ENCODE measurements at regions not wholly inside any gene's neighbourhood (a gene's known extent, or its start where the extent isn't known, plus 50 kb on each side); places are given as distances from the start of the nearest gene placed in this dataset.

DNA sequence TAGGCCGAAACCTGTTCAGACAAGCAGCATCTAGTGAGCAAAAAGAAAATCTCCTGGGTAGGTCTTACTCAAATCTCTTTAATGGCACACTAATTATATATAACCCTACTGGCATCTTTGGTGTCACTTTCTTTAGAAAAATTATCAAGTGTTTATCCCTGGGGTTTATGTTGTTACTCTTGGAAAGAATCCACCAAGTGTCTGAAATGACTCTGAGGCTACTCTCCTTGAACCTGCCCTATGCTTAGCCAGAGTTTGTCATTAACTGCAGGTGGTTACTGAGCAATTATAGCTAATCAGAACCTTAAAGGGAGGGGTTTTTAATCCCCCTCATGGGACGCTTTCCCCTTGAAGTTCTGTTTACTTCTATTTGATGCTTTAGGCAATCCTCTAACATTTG is 381.9 kb downstream of the PLK2 start:
- Histone ChIP-seq H3K9me3 (ENCODE audit: control extremely low read depth in 1 of 5, control insufficient read depth in 4 of 5, insufficient read depth in 2 of 5, low read depth in 1 of 5, low read length in 4 of 5) (no peaks in the 10 kb centered on the region), H3K27me3 (replicated peaks in 2 of 5; ENCODE audit: control insufficient read depth in 4 of 5, insufficient read depth in 5 of 5, low read length in 4 of 5) (no peaks in the 10 kb centered on the region), H3K4me3 (ENCODE audit: control insufficient read depth in 1 of 7, extremely low read depth in 1 of 7, insufficient read depth in 4 of 7, low read depth in 2 of 7, low read length in 6 of 7) (no peak overlapping the region), H3K4me1 (ENCODE audit: control extremely low read depth in 1 of 4, control insufficient read depth in 4 of 4, insufficient read depth in 4 of 4, low read length in 3 of 4) (no peaks in the 10 kb centered on the region), H3K36me3 (ENCODE audit: control insufficient read depth in 4 of 4, insufficient read depth in 4 of 4, low read length in 3 of 4) (no peaks in the 10 kb centered on the region), H3K27ac (ENCODE audit: insufficient read depth in 1 of 2, low read depth in 1 of 2, low read length in 2 of 2, poor library complexity in 1 of 2, severe bottlenecking in 2 of 2) (no peak overlapping the region)
- no peak for DNase-seq
- POLR2A ChIA-PET, result no interaction called here
- CTCF ChIA-PET, result no interaction called here
- WGBS (ENCODE audit: insufficient coverage), result 100% methylated on average over 1 of the region's 2 CpGs

DNA sequence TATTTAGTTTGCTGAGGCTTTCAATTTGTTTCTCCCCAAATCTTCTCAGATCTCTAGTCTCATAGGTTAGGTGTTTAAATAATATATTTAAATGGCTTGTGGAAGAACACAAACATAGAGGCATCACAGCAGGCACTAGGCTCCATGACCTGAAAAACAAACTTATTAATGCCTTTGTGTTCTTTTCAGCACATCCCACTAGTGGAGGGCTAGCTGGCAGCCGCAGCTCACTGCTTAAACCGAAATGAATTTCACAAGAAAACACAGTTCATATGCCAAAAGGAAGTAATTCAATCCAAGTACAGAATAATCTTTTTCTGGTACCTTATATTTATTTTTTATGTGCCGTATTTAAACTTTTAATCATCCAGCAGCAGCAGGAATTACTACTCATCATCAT is 382.5 kb downstream of the PLK2 start:
- H3K9me3 ChIP-seq (ENCODE audit: control extremely low read depth in 1 of 5, control insufficient read depth in 4 of 5, insufficient read depth in 2 of 5, low read depth in 1 of 5, low read length in 4 of 5), result no peaks in the 10 kb centered on the region
- H3K4me1 ChIP-seq (ENCODE audit: control extremely low read depth in 1 of 4, control insufficient read depth in 4 of 4, insufficient read depth in 4 of 4, low read length in 3 of 4), result peaks cover 0 to 2% (median 0%) of the 10 kb centered on the region in 4 experiments
- DNase-seq, result no peak
- WGBS (ENCODE audit: insufficient coverage), result no CpG with 5 or more reads among the region's 3 CpGs
- H3K4me3 ChIP-seq (ENCODE audit: control insufficient read depth in 1 of 7, extremely low read depth in 1 of 7, insufficient read depth in 4 of 7, low read depth in 2 of 7, low read length in 6 of 7), result no peak overlapping the region
- ChIA-PET CTCF (no interaction called here), POLR2A (no interaction called here)
- H3K27ac ChIP-seq (ENCODE audit: insufficient read depth in 1 of 2, low read depth in 1 of 2, low read length in 2 of 2, poor library complexity in 1 of 2, severe bottlenecking in 2 of 2), result no peak overlapping the region
- no peaks in the 10 kb centered on the region for H3K36me3 ChIP-seq (ENCODE audit: control insufficient read depth in 4 of 4, insufficient read depth in 4 of 4, low read length in 3 of 4)
- no peaks in the 10 kb centered on the region for H3K27me3 ChIP-seq (replicated peaks in 2 of 5; ENCODE audit: control insufficient read depth in 4 of 5, insufficient read depth in 5 of 5, low read length in 4 of 5)

DNA sequence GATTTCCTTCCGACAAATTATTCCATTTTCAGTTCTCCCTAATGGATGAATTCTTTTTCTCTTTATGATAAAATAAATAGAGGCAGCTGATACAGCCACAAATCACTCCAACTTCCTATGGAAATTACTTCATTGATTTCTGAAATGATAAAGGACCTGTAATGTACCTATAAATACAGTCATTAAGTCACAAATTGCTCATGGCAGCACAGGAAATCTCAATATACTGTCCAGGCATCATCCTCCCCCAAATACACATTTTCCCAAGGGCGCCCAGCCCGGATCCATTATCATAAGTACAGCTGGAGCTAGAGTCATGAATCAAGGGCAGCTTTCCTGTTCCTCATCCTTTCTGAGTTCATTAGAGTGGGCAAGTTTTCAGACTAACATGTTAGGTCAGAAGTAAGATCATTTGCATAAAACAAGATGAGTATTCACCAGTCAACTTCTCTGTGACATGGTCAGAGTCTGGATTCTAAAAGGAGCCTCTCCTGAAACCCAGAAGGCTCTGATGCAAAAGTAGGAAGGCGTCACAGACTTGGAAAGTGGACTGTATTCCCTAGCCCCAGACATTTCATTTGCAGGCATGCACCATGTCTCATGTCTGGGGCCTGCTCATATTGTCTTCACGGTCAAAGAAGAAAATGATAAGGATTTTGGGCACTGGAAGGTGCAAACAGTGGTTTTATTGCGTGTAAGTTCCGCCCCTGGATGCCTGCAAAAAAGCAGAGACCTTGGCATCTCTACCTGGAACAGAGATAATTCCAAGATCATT is 383.2 kb downstream of the PLK2 start:
- no peak for DNase-seq
- POLR2A ChIA-PET, result no interaction called here
- Histone ChIP-seq H3K4me1 (ENCODE audit: control extremely low read depth in 1 of 4, control insufficient read depth in 4 of 4, insufficient read depth in 4 of 4, low read length in 3 of 4) (peaks cover 0 to 2% (median 0%) of the 10 kb centered on the region in 4 experiments), H3K27ac (ENCODE audit: insufficient read depth in 1 of 2, low read depth in 1 of 2, low read length in 2 of 2, poor library complexity in 1 of 2, severe bottlenecking in 2 of 2) (no peak overlapping the region), H3K27me3 (replicated peaks in 2 of 5; ENCODE audit: control insufficient read depth in 4 of 5, insufficient read depth in 5 of 5, low read length in 4 of 5) (no peaks in the 10 kb centered on the region), H3K36me3 (ENCODE audit: control insufficient read depth in 4 of 4, insufficient read depth in 4 of 4, low read length in 3 of 4) (no peaks in the 10 kb centered on the region), H3K4me3 (ENCODE audit: control insufficient read depth in 1 of 7, extremely low read depth in 1 of 7, insufficient read depth in 4 of 7, low read depth in 2 of 7, low read length in 6 of 7) (no peak overlapping the region), H3K9me3 (ENCODE audit: control extremely low read depth in 1 of 5, control insufficient read depth in 4 of 5, insufficient read depth in 2 of 5, low read depth in 1 of 5, low read length in 4 of 5) (no peaks in the 10 kb centered on the region)
- CTCF ChIA-PET, result no interaction called here
- 98% methylated on average over 6 of the region's 7 CpGs for WGBS (ENCODE audit: insufficient coverage)

DNA sequence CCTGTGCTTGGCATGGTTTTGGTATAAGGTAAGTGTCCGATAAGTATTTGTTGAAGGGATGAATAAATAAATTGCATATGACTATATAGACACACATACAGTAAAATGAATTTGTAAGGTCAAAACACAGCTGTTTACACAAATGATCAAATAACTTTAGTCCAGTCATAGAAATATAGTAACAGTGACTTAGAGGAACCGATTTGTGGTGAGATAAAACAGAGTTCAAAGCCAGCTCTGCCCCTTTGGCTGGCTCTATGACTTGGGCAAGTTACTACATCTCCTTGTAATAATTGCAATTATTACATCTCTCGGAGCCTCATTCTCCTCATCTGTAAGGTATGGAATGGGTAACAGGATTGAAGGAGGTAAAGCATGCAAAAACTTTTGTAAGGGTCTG is 384.0 kb downstream of the PLK2 start:
- WGBS (ENCODE audit: insufficient coverage), result no CpG with 5 or more reads among the region's 3 CpGs
- Histone ChIP-seq H3K27me3 (replicated peaks in 2 of 5; ENCODE audit: control insufficient read depth in 4 of 5, insufficient read depth in 5 of 5, low read length in 4 of 5) (no peaks in the 10 kb centered on the region), H3K9me3 (ENCODE audit: control extremely low read depth in 1 of 5, control insufficient read depth in 4 of 5, insufficient read depth in 2 of 5, low read depth in 1 of 5, low read length in 4 of 5) (no peaks in the 10 kb centered on the region), H3K4me3 (ENCODE audit: control insufficient read depth in 1 of 7, extremely low read depth in 1 of 7, insufficient read depth in 4 of 7, low read depth in 2 of 7, low read length in 6 of 7) (no peak overlapping the region), H3K36me3 (ENCODE audit: control insufficient read depth in 4 of 4, insufficient read depth in 4 of 4, low read length in 3 of 4) (no peaks in the 10 kb centered on the region), H3K27ac (ENCODE audit: insufficient read depth in 1 of 2, low read depth in 1 of 2, low read length in 2 of 2, poor library complexity in 1 of 2, severe bottlenecking in 2 of 2) (no peak overlapping the region), H3K4me1 (ENCODE audit: control extremely low read depth in 1 of 4, control insufficient read depth in 4 of 4, insufficient read depth in 4 of 4, low read length in 3 of 4) (peaks cover 0 to 2% (median 0%) of the 10 kb centered on the region in 4 experiments)
- POLR2A ChIA-PET, result no interaction called here
- DNase-seq, result no peak
- CTCF ChIA-PET, result no interaction called here

DNA sequence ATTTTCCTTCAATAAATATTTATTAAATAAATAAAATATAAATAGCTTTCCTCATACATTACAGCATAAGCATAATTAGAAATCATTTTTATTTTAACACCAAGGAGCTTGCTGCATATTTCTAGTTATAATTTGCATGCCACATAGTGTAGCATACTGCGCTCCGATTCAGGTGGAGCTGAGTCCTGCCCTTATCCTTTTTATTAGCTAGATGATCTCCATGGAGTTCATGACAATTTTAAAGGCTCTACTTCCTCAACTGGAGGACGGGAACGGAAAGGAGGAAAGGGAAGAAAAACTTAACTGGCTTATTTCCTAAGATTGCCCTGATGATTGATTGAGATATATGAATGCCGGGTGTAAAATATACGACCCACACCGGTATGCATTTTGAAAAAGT is 385.2 kb downstream of the PLK2 start:
- CTCF ChIA-PET, result no interaction called here
- POLR2A ChIA-PET, result no interaction called here
- H3K9me3 ChIP-seq (ENCODE audit: control extremely low read depth in 1 of 5, control insufficient read depth in 4 of 5, insufficient read depth in 2 of 5, low read depth in 1 of 5, low read length in 4 of 5), result no peaks in the 10 kb centered on the region

DNA sequence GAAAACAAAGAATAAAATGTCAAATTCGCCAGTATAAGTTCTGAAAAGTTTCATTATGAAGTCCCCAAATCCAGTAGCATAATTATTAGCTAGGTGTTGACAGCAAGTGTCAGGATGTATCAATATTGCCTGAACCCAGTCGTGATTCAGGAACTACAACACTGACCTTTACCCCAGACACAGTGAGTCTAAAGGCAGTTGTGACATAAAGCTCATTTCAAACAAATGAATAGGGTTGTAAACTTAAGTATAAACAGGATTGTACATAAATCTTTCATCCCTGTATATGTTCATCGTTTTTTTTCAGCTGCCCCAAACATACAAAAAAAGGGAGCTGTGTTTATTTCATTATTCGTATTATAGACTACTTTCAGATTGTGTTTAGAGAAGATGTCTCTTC is 385.7 kb downstream of the PLK2 start:
- no peak for DNase-seq
- CTCF ChIA-PET, result interaction anchor here (0.8 kb wide), 1 partner anchor 387 kb away, joined by 4 read pairs; no protein-coding TSS in a partner anchor
- peaks cover 0 to 2% (median 0%) of the 10 kb centered on the region in 4 experiments for H3K4me1 ChIP-seq (ENCODE audit: control extremely low read depth in 1 of 4, control insufficient read depth in 4 of 4, insufficient read depth in 4 of 4, low read length in 3 of 4)
- H3K36me3 ChIP-seq (ENCODE audit: control insufficient read depth in 4 of 4, insufficient read depth in 4 of 4, low read length in 3 of 4), result no peaks in the 10 kb centered on the region
- H3K4me3 ChIP-seq (ENCODE audit: control insufficient read depth in 1 of 7, extremely low read depth in 1 of 7, insufficient read depth in 4 of 7, low read depth in 2 of 7, low read length in 6 of 7), result no peak overlapping the region
- H3K9me3 ChIP-seq (ENCODE audit: control extremely low read depth in 1 of 5, control insufficient read depth in 4 of 5, insufficient read depth in 2 of 5, low read depth in 1 of 5, low read length in 4 of 5), result no peaks in the 10 kb centered on the region
- no CpG with 5 or more reads among the region's 4 CpGs for WGBS (ENCODE audit: insufficient coverage)
- POLR2A ChIA-PET, result no interaction called here
- no peak overlapping the region for H3K27ac ChIP-seq (ENCODE audit: insufficient read depth in 1 of 2, low read depth in 1 of 2, low read length in 2 of 2, poor library complexity in 1 of 2, severe bottlenecking in 2 of 2)
- H3K27me3 ChIP-seq (replicated peaks in 2 of 5; ENCODE audit: control insufficient read depth in 4 of 5, insufficient read depth in 5 of 5, low read length in 4 of 5), result no peaks in the 10 kb centered on the region

More for the DNA sequence above, 385.2 kb downstream of the PLK2 start:
- WGBS (ENCODE audit: insufficient coverage), result 75% methylated on average over 2 of the region's 7 CpGs
- peaks cover 0 to 2% (median 0%) of the 10 kb centered on the region in 4 experiments for H3K4me1 ChIP-seq (ENCODE audit: control extremely low read depth in 1 of 4, control insufficient read depth in 4 of 4, insufficient read depth in 4 of 4, low read length in 3 of 4)
- no peaks in the 10 kb centered on the region for H3K36me3 ChIP-seq (ENCODE audit: control insufficient read depth in 4 of 4, insufficient read depth in 4 of 4, low read length in 3 of 4)
- H3K27me3 ChIP-seq (replicated peaks in 2 of 5; ENCODE audit: control insufficient read depth in 4 of 5, insufficient read depth in 5 of 5, low read length in 4 of 5), result no peaks in the 10 kb centered on the region
- H3K4me3 ChIP-seq (ENCODE audit: control insufficient read depth in 1 of 7, extremely low read depth in 1 of 7, insufficient read depth in 4 of 7, low read depth in 2 of 7, low read length in 6 of 7), result no peak overlapping the region
- no peak overlapping the region for H3K27ac ChIP-seq (ENCODE audit: insufficient read depth in 1 of 2, low read depth in 1 of 2, low read length in 2 of 2, poor library complexity in 1 of 2, severe bottlenecking in 2 of 2)
- no peak for DNase-seq

DNA sequence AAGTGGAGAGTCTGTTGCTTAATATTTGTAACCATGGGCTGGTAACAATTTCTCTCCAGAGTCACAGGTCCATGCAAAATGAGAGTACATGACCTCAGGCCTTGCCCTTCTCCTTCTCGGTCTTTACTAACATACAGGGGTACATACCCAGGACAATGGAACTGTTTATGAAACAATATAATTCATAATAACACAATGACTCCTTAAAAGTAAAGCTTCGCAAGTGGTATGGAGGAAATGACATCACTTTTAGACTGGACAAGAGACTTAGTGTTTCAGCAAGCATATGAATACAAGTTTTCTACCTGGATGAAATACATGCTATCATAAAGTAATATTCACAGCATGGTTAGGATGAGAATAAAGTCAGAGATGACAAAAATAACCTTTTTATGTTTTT is 386.6 kb downstream of the PLK2 start:
- Histone ChIP-seq H3K9me3 (ENCODE audit: control extremely low read depth in 1 of 5, control insufficient read depth in 4 of 5, insufficient read depth in 2 of 5, low read depth in 1 of 5, low read length in 4 of 5) (no peaks in the 10 kb centered on the region), H3K27ac (ENCODE audit: insufficient read depth in 1 of 2, low read depth in 1 of 2, low read length in 2 of 2, poor library complexity in 1 of 2, severe bottlenecking in 2 of 2) (no peak overlapping the region), H3K36me3 (ENCODE audit: control insufficient read depth in 4 of 4, insufficient read depth in 4 of 4, low read length in 3 of 4) (no peaks in the 10 kb centered on the region), H3K27me3 (replicated peaks in 2 of 5; ENCODE audit: control insufficient read depth in 4 of 5, insufficient read depth in 5 of 5, low read length in 4 of 5) (no peaks in the 10 kb centered on the region), H3K4me1 (ENCODE audit: control extremely low read depth in 1 of 4, control insufficient read depth in 4 of 4, insufficient read depth in 4 of 4, low read length in 3 of 4) (peaks cover 0 to 2% (median 0%) of the 10 kb centered on the region in 4 experiments), H3K4me3 (ENCODE audit: control insufficient read depth in 1 of 7, extremely low read depth in 1 of 7, insufficient read depth in 4 of 7, low read depth in 2 of 7, low read length in 6 of 7) (no peak overlapping the region)
- DNase-seq, result no peak
- CTCF ChIA-PET, result no interaction called here
- WGBS (ENCODE audit: insufficient coverage), result no CpG with 5 or more reads among the region's 2 CpGs
- POLR2A ChIA-PET, result no interaction called here

All from common myeloid progenitor, CD34-positive (primary cell).